ENCODE measurements at regions not wholly inside any gene's neighbourhood (a gene's known extent, or its start where the extent isn't known, plus 50 kb on each side); places are given as distances from the start of the nearest gene placed in this dataset.

GRCh38 chr12:78793491-78793890, 71.1 kb upstream of the SYT1 start:
- TF ChIP-seq POLR2AphosphoS5 (IDR thresholded peaks at IDR 0.05) (no peak), CTCF (IDR thresholded peaks at IDR 0.05) (no peak)

Data from prostate gland (tissue), 2 donors.